Astrocyte of the hippocampus (primary cell): ENCODE measurements at regions not wholly inside any gene's neighbourhood (a gene's known extent, or its start where the extent isn't known, plus 50 kb on each side); places are given as distances from the start of the nearest gene placed in this dataset.

Source experiments
- DNase-seq: peaks from one replicate; pipeline ENCODE4 v3.0.0; 2011; ENCODE audit warnings: low read depth, low spot score

DNA sequence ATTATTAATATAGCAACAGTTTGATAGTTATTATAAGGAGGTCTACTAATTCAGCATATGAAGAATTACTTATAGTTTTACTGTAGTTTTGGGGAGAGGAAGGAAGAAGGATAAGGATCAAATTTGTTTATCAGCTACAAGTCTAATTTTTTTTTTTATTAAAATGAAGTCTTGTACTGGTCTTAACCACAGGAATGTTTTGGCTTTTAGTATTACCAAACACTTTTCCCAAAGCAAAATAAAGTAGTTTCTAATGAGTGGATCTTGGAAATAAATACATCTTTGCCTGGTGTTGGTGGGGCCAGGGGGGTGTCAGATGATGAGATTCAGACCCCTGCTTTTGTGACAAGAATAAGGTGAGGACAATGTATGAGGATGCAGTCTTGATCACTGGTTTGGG is 57.2 kb upstream of the ZDHHC17 start:
- no peak for DNase-seq

DNA sequence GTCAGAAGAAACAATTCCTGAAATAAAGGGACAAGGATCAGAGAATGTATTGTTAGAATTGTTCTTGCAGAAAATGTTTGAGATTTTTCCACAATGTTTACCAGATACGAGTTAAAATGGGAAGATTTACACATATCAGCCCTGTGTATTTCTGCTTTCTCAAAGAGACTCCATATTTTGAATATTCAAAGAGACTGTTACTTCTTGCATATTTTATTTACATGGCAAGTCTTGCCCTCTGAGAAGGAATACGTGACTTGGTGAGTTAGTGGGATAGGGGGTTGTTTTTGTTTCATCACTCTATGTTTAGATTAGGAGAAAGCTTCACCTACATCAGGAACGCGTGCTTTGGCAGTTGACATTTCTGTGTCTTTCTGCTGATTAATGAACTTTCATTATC is 56.1 kb upstream of the ZDHHC17 start:
- no peak for DNase-seq

DNA sequence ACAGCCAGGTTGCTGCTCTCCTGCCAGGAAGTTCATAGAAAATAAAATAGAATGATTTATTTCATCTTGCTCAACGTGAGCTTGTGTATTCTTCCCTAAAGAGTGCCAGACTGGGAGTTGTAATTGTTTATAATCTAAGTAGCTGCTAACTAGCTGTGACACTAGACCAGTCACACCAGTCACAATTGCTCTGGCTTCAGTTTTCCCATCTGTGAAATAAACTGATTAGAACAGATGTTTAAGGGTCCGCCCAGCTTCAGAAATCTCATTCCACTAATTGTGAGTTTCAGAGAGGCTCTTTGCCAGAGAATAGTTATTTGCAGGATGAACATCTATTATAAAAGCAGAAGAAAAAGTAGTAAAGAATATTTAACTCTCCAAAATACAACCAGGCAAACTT is 55.6 kb upstream of the ZDHHC17 start:
- DNase-seq = no peak

DNA sequence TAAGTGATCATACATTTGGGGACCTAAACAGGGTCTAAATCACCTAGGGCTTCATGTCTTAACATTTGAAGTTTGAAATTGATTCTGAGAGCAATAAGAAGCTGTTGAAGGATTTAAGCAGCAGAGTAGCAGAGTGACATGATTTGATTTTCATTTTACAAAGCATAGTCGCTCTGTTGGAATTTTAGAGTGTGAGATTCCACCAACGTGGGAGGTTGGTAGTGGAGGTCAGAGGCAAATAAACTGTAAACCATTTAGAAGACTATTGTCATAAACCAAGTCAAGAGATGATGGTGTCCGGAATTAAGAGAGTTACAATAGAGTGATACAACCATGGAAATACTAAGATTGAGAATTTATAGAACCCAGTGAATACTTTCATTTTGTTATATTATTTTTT is 52.7 kb upstream of the ZDHHC17 start:
- DNase-seq = no peak

DNA sequence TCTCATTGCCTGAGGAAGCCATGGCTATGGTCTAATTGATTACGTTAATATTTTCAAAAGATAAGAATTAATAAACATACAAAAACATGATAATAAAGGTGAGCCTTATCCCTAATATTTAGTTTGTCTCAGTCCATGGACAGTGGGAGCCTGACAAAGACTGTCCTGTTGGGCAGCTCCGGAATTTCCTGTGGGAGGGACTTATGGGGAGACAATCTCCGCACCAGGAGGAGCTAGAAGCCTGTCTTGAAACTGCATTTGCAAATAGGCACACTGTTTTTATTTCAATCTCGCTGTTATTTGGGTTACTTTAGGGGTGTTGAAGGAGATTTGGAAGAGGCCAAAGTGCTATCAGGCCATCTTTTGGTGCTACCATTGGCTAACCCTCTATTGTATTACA is 50.8 kb upstream of the ZDHHC17 start:
- no peak for DNase-seq

DNA sequence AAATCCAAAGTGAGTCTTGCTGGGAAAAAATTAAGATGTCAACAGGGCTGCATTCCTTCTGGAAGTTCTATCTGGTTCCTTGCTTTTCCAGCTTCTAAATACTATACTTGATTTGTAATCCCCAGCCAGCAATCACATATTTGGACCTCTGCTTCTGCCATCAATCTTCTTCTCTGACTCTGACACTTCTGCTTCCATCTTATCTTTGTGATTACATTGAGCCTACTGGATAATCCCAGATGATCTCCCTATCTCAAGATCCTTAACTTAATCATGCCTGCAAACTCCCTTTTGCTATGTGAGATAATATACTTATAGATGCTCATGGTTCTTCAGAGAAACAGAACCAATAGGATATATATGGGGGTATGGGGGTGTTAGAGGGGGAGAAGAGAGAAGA is 49.9 kb upstream of the ZDHHC17 start:
- DNase-seq = no peak
